ENCODE measurements at regions not wholly inside any gene's neighbourhood (a gene's known extent, or its start where the extent isn't known, plus 50 kb on each side); places are given as distances from the start of the nearest gene placed in this dataset.

DNA sequence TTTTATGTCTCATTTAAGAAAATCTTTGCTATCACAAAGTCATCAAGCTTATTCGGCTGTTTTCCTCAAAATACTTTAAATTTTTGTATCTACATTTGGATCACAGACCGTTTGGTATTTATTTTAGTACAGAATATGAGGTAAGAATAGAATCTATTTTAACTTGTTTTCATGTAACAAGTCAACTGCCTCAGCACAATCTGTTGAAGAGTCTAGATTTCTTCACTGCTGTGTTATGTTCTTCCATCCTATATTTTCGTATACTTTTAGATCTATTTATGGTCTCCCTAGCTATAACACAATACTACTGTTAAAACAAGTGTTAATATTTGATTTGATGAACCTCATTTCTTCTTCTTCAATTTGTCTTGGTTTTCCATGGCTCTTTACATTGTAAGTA, 61.6 kb upstream of the SGCG start:
- no peaks in the 10 kb centered on the region for H3K79me1 ChIP-seq (ENCODE audit: low read depth, low read length)
- H3K36me3 ChIP-seq (ENCODE audit: control insufficient read depth in 2 of 4, insufficient read depth in 4 of 4, low read length in 3 of 4) = no peaks in the 10 kb centered on the region
- H3K23me2 ChIP-seq (ENCODE audit: low read depth, low read length) = no peaks in the 10 kb centered on the region
- WGBS, 2 experiments (ENCODE audit: extremely low coverage in 1 of 2, insufficient coverage in 1 of 2, insufficient read length in 1 of 2, insufficient replicate concordance in 2 of 2, low coverage in 1 of 2, low lambda C conversion rate in 2 of 2, missing lambda C conversion rate in 1 of 2) = 90% methylated on average over 3 of the region's 3 CpGs; no CpG with 5 or more reads in 1 of the 2 experiments
- no peak overlapping the region for H3K14ac ChIP-seq (ENCODE audit: insufficient read length)
- H2AFZ ChIP-seq (ENCODE audit: low read length) = no peak overlapping the region
- DNase-seq (ENCODE audit: low read depth in 1 of 2, low spot score in 2 of 2) (no peak), FAIRE-seq (no peak)
- no peaks in the 10 kb centered on the region for H3K79me2 ChIP-seq (ENCODE audit: control insufficient read depth in 1 of 2, insufficient read depth in 2 of 2, low read length in 2 of 2)
- H4K20me1 ChIP-seq (replicated peaks in 1 of 2; ENCODE audit: control insufficient read depth in 1 of 2, insufficient read depth in 2 of 2, low read length in 2 of 2) = no peaks in the 10 kb centered on the region
- no peak overlapping the region for H2AK5ac ChIP-seq (ENCODE audit: low read depth, low read length)
- H3K9me3 ChIP-seq (ENCODE audit: insufficient read depth in 2 of 2, low read depth in 1 of 2, low read length in 1 of 2) = no peaks in the 10 kb centered on the region
- H2BK12ac ChIP-seq (ENCODE audit: low read depth, low read length) = no peak overlapping the region
- no peak overlapping the region for H2BK15ac ChIP-seq (ENCODE audit: low read length)
- POLR2A ChIA-PET (ENCODE audit: partially characterized antibody) = no interaction called here
- H4K5ac ChIP-seq (ENCODE audit: insufficient read length, low read depth, low read length) = no peak overlapping the region
- no peaks in the 10 kb centered on the region for H3K4me1 ChIP-seq (replicated peaks in 1 of 4; ENCODE audit: control insufficient read depth in 3 of 4, insufficient read depth in 4 of 4, low read length in 3 of 4)
- no peaks in the 10 kb centered on the region for H3K27me3 ChIP-seq (replicated peaks in 1 of 4; ENCODE audit: control insufficient read depth in 3 of 4, extremely low read depth in 1 of 4, insufficient read depth in 3 of 4, low read length in 3 of 4)
- H2BK120ac ChIP-seq (replicated peaks; ENCODE audit: low read depth, low read length) = no peak overlapping the region
- no peak overlapping the region for H4K8ac ChIP-seq (ENCODE audit: extremely low read depth, insufficient read depth, low read length)
- no peak overlapping the region for H3K27ac ChIP-seq (ENCODE audit: low read depth, low read length)
- H4K91ac ChIP-seq (replicated peaks; ENCODE audit: insufficient read length, low read length) = no peak overlapping the region
- H3K4me3 ChIP-seq (ENCODE audit: extremely low read depth in 1 of 4, insufficient read depth in 2 of 4, low read depth in 3 of 4, low read length in 4 of 4) = no peak overlapping the region
- no peak overlapping the region for H3K56ac ChIP-seq (replicated peaks; ENCODE audit: insufficient read length, low read depth, low read length)
- no peak overlapping the region for H3K18ac ChIP-seq (ENCODE audit: extremely low read depth, low read length)
- TF ChIP-seq RXRA (IDR thresholded peaks at IDR 0.05; ENCODE audit: insufficient read depth, low read depth, low read length) = no peak
- TF ChIP-seq MAFK (IDR thresholded peaks at IDR 0.05; ENCODE audit: low read depth, low read length) = no peak
- no peak for TF ChIP-seq CBX5 (IDR thresholded peaks at IDR 0.05; ENCODE audit: low read depth, low read length)
- TF ChIP-seq BCL11A (IDR thresholded peaks at IDR 0.05; ENCODE audit: low read depth in 2 of 2, low read length in 2 of 2) = no peak
- TF ChIP-seq KDM5A (IDR thresholded peaks at IDR 0.05; ENCODE audit: low read length) = no peak
- no peak for TF ChIP-seq KDM1A (IDR thresholded peaks at IDR 0.05; ENCODE audit: borderline replicate concordance, low read length)
- H3K9ac ChIP-seq (replicated peaks in 1 of 4; ENCODE audit: extremely low read depth in 1 of 4, low read depth in 3 of 4, low read length in 3 of 4) = no peak overlapping the region
- H3K23ac ChIP-seq (ENCODE audit: insufficient read length) = no peak overlapping the region
- no peak overlapping the region for H2BK20ac ChIP-seq (ENCODE audit: low read length)
- no peak overlapping the region for H3K4me2 ChIP-seq (ENCODE audit: insufficient read depth in 1 of 2, low read depth in 2 of 2, low read length in 2 of 2)
- no peak overlapping the region for H3K4ac ChIP-seq (replicated peaks; ENCODE audit: insufficient read length, low read depth, low read length)
- CTCF ChIA-PET (ENCODE audit: partially characterized antibody) = interaction anchor here (1.5 kb wide), 1 partner anchor 16 kb away, joined by 3 read pairs; no protein-coding TSS in a partner anchor
- no peak overlapping the region for H2BK5ac ChIP-seq (ENCODE audit: low read depth, low read length)
